Medulla oblongata (tissue), 1 donor: ENCODE measurements at regions not wholly inside any gene's neighbourhood (a gene's known extent, or its start where the extent isn't known, plus 50 kb on each side); places are given as distances from the start of the nearest gene placed in this dataset.
A peak's percentile ranks its signal among the peaks of the same experiment; 100 is the strongest.
"Not testable (repeated sequence)": the region's sequence is repeated elsewhere in the genome, so short reads cannot be mapped to it uniquely, and the experiment has no call there.

Source experiments
- DNase-seq: peaks from one replicate; pipeline ENCODE4 v3.0.0-alpha.2; 2015; ENCODE audit errors: extremely low spot score

DNA sequence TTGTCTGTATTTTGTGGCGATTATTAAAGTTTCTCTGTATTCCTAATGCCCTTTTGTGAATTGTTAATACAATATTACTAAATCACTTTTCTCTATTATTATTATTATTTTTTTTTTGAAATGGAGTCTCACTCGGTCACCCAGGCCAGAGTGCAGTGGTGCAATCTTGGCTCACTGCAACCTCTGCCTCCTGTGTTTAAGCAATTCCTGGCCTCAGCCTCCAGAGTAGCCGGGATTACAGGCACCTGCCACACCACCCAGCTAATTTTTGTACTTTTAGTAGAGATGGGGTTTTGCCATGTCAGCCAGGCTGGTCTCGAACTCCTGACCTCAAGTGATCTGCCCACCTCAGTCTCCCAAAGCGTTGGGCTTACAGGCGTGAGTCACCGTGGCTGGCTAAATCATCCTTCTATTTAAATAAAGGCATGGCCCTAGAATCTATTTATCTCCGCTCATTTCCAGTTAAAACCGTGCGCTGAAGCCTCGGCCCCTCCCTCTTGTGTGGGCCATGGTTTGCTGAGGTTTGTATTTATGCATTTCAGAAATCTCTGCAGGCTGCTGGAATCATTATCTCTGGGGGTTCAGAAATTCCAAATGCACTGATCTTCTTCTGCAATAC is 1136.4 kb upstream of the TMEM132C start:
- DNase-seq = no peak

DNA sequence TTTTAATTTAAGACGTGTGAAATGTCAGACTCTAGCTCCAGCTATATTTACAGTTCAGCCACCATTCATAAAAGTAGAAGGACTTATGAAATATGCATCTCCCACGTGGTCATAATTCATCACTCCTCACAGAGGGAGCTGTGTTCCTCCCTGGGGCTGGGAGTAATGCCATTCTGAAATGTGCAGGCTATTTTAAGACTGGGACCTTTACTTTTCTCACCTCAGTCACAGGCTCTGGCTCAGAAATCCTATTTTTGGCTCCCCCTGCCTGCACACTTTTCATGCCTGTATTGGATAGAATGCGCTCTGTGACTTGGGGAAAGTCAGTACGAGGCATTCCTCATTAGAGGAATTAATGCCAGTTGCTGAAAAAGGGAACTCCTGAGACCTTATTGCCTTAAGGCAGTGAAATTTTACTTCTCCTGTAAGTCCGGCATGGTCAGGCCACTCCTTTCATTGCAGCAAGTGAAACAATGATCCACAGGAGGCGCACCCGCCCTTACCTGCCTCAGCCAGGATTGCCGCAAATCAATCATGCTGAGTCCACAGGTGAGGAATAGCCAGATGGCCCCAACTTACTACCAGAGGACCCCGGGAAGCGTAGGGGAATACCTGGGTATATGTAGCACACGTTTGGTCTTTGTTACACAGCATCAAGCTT is 1133.2 kb upstream of the TMEM132C start:
- no peak for DNase-seq

DNA sequence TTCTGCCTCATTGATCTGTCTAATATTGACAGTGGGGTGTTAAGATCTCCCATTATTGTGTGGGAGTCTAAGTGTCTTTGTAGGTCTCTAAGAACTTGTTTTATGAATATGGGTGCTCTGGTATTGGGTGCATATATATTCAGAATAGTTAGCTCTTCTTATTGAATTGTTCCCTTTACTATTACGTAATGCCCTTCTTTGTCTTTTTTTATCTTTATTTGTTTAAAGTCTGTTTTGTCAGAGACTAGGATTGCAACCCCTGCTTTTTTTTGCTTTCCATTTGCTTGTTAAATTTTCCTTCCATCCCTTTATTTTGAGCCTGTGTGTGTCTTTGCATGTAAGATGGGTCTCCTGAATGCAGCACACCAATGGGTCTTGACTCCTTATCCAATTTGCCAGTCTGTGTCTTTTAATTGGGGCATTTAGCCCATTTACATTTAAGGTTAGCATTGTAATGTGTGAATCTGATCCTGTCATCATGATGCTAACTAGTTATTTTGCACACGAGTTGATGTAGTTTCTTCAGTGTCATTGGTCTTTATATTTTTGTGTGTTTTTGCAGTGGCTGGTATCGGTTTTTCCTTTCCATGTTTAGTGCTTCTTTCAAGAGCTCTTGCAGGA is 1126.0 kb upstream of the TMEM132C start:
- DNase-seq = not testable (repeated sequence)

DNA sequence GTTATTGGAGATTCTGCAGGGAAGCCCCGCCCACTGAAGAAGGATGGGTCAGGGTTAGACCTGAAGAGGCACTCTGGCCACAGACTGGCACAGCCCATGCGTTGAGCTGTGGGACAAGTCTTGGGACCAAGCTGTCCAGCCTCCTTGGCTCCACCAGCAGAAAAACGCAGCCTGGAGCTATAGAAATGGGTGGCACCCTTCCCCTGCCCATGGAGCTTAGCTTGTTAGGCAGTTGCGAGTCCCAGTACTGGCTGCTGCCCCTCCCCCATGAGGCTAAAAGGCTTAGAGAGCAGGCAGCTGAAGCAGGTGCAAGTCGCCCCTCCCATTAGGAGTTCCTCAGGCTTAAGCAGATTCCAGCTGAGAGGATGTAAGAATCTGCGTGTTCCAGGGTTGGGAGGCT is 1124.0 kb upstream of the TMEM132C start:
- DNase-seq = no peak

DNA sequence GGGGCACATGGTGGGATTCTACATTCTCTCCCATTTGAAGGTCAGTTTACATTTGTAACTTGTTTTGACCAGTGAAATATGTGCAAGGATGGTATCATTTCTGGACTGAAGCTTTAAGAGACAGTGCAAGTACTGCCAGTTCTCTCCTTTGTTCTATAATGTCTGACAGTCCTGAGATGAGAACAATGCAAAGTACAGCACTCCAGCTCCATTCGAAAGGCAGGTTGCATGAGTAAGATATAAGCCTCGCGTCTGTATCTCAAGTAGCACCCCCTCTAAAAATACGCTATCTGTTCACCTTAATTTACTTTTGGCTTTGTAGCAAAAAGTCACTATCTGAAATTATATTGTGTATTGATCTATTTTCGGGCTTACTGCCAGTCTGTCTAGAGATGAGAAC is 1122.2 kb upstream of the TMEM132C start:
- no peak for DNase-seq

DNA sequence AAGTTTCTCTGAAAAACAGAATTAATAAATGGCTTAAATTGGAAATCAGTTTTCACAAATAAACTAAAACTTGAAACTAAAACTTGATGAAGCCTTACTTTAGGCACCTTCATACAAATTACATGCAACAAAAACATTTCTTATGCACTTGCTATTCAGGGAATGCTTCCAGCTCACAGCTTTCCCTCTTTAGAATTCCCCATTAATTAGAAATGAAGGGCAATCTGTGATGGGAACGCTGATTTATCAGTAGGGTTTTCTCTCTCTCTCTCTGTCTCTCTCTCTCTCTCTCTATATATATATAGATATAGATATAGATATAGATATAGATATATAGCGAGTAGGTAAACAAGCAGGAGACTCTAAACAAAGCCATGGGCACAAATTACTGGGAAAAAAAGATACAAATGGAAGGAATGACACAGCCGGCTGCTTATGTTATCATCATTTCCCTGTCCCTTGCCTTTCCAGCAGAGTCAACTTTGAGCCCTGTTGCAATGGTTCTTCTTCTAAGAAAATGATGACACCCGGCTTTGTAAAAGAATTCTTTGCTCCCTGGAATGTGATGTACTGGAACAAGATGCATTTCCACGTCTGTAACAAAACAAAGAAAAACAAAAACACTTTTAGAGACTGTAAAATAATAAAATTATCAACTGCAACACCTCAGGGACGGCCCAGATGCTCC is 1121.6 kb upstream of the TMEM132C start:
- no peak for DNase-seq

DNA sequence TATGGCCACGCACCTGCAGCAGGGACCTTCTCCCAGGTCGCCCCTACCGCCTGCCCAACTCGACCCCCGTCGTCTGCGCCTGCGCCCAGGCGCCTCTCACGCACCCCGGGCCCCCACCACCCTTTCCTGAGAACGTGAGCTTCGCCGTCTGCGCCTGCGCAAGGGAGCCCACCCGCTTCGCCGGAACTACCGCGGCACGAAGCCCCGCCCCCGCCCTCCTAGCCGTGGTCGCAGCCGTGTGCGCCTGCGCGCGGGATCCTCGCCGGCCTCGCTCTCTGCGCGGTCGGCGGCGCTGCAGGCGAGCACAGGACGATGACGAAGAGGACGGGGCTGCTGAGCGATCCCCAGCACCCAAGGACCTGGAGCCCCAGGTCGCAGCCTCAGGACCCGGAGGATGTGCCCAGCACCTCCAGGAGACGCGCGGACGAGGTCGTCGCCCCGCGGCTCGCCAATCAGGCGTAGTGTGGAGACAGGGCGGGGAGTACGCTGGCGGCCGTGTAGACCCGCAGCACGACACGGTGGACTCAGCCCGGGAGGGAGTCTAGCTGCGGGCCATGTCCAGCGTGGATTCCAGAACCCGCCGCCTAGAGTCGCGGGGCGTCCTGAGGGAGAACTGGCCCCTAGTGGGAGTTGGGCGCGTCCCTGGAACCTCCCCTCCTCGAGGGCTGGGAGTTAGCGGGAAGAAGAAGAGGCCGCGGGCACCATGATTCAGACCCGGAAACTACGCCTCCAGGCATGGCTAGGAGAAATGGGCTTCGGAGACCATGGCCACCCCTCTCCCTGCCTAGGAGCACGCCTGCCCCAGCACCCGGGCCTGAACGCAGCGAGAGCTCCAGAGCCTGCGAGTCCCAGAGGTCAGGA is 1120.8 kb upstream of the TMEM132C start:
- peak; percentile 69 for DNase-seq

DNA sequence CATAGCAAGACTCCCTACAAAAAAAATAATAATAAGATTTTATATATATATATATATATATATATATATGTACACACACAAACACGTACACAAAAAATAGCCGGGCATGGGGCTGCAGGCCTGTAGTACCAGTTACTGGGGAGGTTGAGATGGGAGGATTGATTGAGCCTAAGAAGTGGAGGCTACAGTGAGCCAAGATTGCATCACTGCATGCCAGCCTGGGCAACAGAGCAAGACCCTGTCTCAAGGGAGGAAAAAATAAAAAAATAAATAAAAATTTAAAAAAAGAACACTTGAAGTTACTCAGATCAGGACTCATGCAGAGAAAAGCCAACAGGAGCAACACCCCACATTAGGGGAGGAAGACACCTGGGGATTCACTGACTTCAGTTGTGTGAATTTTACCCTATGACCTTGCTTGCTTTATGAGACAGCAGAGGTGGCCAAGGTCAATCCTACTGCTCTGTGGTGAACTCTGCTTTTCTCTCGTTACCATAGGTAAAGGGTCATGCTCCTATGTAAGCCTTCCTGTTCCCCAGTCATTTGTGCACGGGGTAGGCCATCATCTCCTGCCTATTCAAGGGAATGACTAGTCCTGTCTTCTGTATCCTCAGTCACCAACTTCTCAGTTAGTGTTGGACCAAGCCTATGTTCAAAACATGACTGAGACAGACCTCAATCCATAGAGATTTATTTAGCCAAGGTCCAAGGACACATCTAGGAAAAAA is 1119.8 kb upstream of the TMEM132C start:
- DNase-seq = no peak

DNA sequence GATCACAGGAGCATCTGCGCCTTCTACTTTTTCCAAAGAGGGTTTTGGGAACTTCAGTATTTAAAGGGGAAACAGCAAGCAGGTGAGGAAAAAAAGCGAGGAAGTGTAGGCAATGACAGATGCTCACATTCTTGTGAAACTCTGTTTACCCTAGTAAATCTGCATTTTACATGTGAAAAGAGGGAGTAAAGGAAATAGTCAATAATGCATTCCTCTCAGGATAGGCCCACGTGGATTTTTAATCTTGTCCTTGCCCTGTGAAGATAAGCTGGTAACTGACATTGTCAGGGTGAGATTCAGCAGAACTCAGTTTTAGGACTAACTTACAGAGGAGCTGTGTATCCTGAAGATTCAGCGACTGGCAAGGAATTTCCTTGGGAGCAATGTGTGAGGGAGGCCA is 1119.2 kb upstream of the TMEM132C start:
- DNase-seq = no peak

DNA sequence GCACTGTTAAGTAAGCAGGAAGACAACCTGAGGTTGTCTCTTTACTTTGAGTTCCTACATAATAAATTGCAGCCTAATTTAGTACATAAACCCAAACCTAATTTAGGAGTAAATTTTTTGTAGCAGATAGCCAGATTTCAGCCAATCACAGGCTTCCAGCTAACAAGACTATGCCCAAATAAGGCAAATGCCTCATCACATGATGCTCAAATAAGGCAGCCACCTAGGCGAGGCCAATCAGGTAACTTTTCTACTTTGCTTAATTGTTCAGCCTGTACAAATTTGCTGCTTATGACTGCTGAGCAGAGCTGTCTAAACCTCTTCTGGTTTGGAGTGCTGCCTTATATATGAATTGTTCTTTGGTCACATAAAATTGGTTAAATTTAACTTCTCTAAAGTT is 1118.7 kb upstream of the TMEM132C start:
- no peak for DNase-seq

DNA sequence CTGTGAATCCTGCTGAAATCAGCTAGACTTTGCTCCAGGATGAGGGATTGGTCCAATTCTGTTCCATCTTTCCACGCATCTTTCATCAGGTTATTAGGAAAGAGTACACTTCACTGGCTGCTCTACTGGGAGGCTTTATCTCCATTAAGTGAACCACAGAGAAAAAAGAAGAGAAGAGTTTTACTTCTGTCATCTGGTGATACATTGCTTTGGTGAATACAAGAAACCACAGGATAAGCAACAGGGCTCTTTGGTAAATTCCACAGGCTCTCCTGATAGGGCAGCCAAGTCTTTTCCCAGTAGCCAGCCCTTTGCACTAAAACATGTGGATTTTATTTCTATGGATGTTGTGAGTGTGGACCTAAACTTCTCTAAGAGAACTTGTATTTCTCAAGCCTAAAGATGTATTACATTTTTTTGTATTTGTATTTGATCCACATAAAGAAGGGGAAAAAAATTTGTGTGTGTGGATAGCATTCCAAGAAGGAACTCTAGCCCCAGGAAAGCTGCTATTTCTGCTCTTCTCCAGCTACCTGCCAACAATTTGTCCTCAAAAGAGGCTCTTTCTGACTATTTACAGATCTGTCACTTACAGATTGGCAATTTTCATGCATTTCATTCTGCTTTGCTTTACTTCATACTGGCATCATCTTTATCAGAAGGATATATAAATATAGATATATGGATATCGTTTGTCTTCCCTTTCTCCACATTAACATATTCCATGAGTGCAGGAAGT is 1117.6 kb upstream of the TMEM132C start:
- no peak for DNase-seq

DNA sequence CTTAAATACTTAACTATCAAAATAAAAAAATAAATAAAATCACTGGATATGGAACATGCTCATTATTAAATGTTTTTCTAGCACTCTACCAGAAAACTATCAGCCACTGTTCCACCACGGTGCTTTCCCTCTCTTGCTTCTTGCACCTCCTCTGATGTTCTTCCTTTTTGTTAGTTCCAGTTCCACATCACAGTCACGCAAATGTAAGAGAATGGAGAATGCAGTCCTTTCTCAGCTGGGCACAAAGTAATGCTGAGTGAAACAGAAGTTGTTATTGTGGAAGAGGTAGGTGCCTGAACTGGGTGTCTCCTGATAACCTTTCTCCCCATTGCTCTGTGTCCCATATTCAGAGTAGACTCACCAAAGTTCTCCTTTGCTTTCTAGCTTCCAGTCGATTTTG is 1116.9 kb upstream of the TMEM132C start:
- DNase-seq = peak; percentile 42

DNA sequence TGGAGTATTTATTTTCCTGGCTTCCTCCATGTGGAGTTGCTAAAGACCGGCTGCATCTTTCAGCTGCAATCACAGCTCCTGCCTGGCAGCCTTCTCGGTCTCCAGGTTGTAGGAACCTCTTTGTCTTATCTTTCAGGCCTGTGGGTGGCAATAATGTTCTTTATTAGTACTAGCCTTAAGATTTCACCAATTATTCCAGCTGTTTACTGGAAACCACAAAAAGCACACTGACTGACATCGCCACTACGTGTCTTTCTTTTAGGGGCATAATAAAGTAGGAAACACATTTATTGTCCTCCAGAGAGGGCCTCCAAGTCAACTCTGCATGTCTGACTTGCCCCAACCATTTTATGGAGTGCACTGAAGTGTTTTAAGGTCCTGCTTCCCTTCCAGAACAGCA is 1116.5 kb upstream of the TMEM132C start:
- no peak for DNase-seq

DNA sequence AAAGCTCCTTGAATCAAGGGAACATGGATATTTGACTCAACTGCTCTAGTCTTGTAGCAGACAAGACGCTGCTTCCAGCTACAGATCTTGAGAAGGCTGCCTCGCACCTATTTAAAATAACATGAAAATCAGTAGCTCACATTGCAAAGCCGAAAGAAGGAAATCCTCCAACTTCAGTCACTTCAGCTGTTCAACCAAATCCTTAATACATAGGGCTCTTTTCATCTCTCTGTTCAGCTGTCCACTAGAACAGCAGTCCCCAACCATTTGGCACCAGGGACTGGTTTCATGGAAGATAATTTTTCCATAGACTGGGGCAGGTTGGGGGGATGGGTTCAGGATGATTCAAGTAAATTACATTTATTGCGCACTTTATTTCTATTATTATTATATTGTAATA is 1116.0 kb upstream of the TMEM132C start:
- no peak for DNase-seq

DNA sequence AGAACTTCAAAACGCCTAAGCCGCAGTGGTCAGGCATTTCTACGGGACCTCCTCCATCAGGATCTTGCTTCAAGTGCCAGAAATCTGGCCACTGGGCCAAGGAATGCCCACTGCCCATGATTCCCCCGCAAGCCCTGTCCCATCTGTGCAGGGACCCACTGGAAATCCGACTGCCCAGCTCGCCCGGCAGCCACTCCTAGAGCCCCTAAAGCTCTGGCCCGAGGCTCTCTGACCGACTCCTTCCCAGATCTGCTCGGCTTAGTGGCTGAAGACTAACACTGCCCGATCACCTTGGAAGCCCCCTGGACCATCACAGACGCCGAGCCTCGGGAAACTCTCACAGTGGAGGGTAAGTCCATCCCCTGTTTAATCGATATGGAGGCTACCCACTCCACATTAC is 1113.0 kb upstream of the TMEM132C start:
- no peak for DNase-seq

DNA sequence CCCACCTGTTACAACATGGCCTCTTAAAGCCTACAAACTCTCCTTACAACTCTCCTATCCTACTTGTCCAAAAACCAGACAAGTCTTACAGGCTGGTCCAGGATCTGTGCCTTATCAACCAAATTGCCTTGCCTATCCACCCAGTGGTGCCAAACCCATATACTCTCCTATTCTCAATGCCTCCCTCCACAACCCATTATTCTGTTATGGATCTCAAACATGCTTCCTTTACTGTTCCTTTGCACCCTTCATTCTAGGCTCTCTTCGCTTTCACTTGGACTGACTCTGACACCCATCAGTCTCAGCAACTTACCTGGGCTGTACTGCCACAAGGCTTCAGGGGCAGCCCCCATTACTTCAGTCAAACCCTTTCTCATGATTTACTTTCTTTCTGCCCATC is 1112.1 kb upstream of the TMEM132C start:
- DNase-seq = not testable (repeated sequence)

DNA sequence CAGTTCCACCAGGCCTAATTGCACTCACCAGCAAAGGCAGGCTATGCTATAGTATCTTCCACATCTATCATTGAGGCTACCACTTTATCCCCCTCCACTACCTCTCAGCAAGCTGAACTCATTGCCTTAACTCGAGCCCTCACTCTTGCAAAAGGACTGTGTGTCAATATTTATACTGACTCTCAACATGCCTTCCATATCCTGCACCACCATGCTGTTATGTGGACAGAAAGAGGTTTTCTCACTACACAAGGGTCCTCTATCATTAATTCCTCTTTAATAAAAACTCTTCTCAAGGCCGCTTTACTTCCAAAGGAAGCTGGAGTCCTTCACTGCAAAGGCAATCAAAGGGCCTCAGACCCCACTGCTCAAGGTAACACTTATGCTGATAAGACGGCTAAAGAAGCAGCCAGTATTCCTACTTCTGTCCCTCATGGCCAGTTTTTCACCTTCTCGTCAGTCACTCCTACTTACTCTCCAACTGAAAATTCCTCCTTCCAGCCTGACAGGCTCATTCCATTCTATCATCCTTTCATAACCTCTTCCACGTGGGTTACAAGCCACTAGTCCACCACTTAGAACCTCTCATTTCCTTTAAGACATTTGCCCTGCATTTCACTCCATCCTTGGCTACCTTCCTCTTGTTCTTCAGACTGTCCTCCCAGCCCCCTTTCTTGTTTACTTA is 1110.9 kb upstream of the TMEM132C start:
- DNase-seq = not testable (repeated sequence)

DNA sequence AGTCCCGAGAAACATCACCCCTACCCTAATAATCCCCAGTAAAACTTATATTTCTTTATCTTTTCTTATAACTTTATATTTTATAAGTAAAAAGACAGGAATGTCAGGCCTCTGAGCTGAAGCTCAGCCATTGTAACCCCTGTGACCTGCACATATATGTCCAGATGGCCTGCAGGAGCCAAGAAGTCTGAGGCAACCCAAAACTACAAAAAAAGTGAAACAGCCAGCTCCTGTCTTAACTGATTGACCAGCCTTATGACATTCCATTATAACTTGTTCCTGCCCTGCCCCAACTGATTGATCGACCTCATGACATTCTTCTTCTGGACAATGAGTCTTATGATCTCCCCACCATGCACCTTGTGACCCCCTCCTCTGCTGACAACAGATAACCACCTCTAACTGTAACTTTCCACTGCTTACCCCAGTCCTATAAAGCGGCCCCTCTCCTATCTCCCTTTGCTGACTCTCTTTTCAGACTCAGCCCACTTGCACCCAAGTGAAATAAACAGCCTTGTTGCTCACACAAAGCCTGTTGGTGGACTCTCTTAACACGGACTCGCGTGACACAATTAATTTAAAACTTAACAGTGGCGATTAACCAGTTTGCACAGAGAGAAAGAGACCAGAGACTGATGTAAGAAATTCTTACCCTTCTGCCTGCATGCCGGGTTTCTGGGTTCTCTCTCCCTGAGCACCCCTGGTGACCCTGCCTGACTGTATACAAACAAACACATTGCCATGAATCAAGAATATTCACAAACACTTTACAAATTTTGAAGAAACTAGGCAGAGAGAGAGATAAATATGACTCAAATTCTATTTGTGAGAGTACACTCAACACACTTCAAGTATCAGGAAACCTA is 1109.2 kb upstream of the TMEM132C start:
- DNase-seq = not testable (repeated sequence)
